OCI-LY7 (cell line): ENCODE measurements at regions not wholly inside any gene's neighbourhood (a gene's known extent, or its start where the extent isn't known, plus 50 kb on each side); places are given as distances from the start of the nearest gene placed in this dataset.

Experiments
- BruUV-seq: library from RNA; stranded (reverse); fragments of 400-500 nt; replicated peaks from 2 replicates; lab custom pipeline; 2021; lab: Mats Ljungman, UMichigan
- CTCF ChIA-PET: fragments of 300-600 bp; sonication (Branson Sonifier 250); formaldehyde crosslinking; loops from one replicate; lab custom pipeline; 2022; ENCODE audit warnings: antibody characterized with exemption; ENCODE audit not compliant: unreplicated experiment; lab: Charles Lee
- POLR2A ChIA-PET: fragments of 300-600 bp; sonication (Branson Sonifier 250); formaldehyde crosslinking; loops from one replicate; lab custom pipeline; 2022; ENCODE audit warnings: antibody characterized with exemption; lab: Charles Lee
- DNase-seq: peaks from one replicate; pipeline ENCODE4 v3.0.0-alpha.2; 2015; ENCODE audit warnings: low spot score
- H2AFZ ChIP-seq: fragments of 200-600 bp; sonication (generic), shearing (Covaris generic); 2 replicates; pipeline ENCODE4 v1.6.1; 2014; ENCODE audit warnings: mild to moderate bottlenecking, antibody characterized with exemption, low read length, moderate library complexity
- H3K27ac ChIP-seq: fragments of 200-600 bp; sonication (generic); 2 replicates; pipeline ENCODE4 v1.5.1; 2014; ENCODE audit warnings: mixed run types, low read depth, mild to moderate bottlenecking, moderate library complexity, low read length, inconsistent platforms; ENCODE audit not compliant: poor library complexity, severe bottlenecking
- H3K36me3 ChIP-seq: fragments of 200-600 bp; sonication (generic); 2 replicates; pipeline ENCODE4 v1.6.1; 2014; ENCODE audit warnings: mild to moderate bottlenecking, antibody characterized with exemption, low read length, moderate library complexity, mixed read lengths; ENCODE audit not compliant: insufficient read depth
- H3K4me1 ChIP-seq: fragments of 200-600 bp; sonication (generic); 2 replicates; pipeline ENCODE4 v1.5.1; 2014; ENCODE audit warnings: mild to moderate bottlenecking, low read length; ENCODE audit not compliant: insufficient read depth, poor library complexity, severe bottlenecking
- H3K4me2 ChIP-seq: fragments of 200-600 bp; sonication (generic); 2 replicates; pipeline ENCODE4 v1.6.1; 2014; ENCODE audit warnings: mild to moderate bottlenecking, low read length
- H3K4me3 ChIP-seq: fragments of 200-600 bp; sonication (generic); 2 replicates; pipeline ENCODE4 v1.5.1; 2014; ENCODE audit warnings: mild to moderate bottlenecking, low read depth, low read length; ENCODE audit not compliant: poor library complexity, severe bottlenecking
- H3K79me2 ChIP-seq: fragments of 200-600 bp; sonication (generic); 2 replicates; pipeline ENCODE4 v1.6.1; 2016; ENCODE audit warnings: low read depth, mild to moderate bottlenecking, low read length, moderate library complexity, mixed read lengths; ENCODE audit not compliant: insufficient read depth
- H3K9me2 ChIP-seq: fragments of 200-600 bp; sonication (generic); 2 replicates; pipeline ENCODE4 v1.6.1; 2016; ENCODE audit warnings: mild to moderate bottlenecking, low read length, mixed read lengths; ENCODE audit not compliant: insufficient read depth
- H3K9me3 ChIP-seq: fragments of 200-600 bp; sonication (generic); 2 replicates; pipeline ENCODE4 v1.6.1; 2014; ENCODE audit warnings: mild to moderate bottlenecking, mixed run types, low read length, mixed read lengths
- H4K20me1 ChIP-seq: fragments of 200-600 bp; sonication (generic); 2 replicates; pipeline ENCODE4 v1.6.1; 2014; ENCODE audit warnings: mild to moderate bottlenecking, antibody characterized with exemption, low read length, moderate library complexity, mixed read lengths; ENCODE audit not compliant: insufficient read depth
- CTCF ChIP-seq: fragments of 200-600 bp; sonication (generic); conservative IDR thresholded peaks from 2 replicates; pipeline ENCODE4 v1.5.1; 2014; ENCODE audit warnings: mild to moderate bottlenecking, antibody characterized with exemption, low read length, moderate library complexity, mixed read lengths
- EZH2phosphoT487 ChIP-seq: fragments of 200-600 bp; sonication (generic); IDR thresholded peaks from 2 replicates; pipeline ENCODE4 v1.6.1; 2018; ENCODE audit warnings: low read depth, borderline replicate concordance, mild to moderate bottlenecking, mixed run types, antibody characterized with exemption, low read length, moderate library complexity, mixed read lengths
- intact Hi-C: fragments of 100-400 bp; cut with micrococcal nuclease; formaldehyde crosslinking; loops from one replicate; pipeline ENCODE4 v1.10.0; 2022; ENCODE audit not compliant: unreplicated experiment

DNA sequence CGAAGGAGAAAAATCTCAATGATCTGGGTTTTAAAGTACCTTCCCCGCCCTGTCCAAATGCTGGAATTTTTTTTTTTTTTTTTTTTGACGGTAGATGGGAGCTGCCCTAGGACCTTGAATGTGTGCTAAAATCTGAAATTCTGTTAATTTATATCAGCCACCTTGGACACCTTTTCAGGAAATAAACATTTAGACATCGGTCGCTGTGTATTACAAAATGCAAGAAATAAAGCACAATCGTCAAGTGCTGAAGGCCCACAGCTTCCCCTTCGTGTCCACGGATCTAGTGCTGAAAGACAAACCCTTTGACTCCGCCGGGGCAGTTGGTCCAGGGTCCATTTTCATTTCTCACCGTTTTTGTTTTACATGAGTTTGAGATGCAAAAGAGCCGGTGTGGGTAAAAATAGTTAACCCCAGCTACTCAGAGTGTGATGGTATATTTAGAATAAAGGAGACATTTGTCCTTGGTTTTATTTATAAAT is 90.2 kb upstream of the CHD2 start:
- H3K9me3 ChIP-seq = no peaks in the 10 kb centered on the region
- CTCF ChIA-PET = interaction anchor here (0.7 to 2.2 kb wide), 4 partner anchors 10 to 90 kb away, joined by 3 to 8 read pairs (median 4); partner anchors contain the start of gene CHD2
- peaks cover 44% of the 10 kb centered on the region for H3K4me1 ChIP-seq
- no peak for TF ChIP-seq CTCF
- TF ChIP-seq EZH2phosphoT487 = no peak
- H2AFZ ChIP-seq = peak overlapping the region; percentile 26; the same call in 1 of the 2 replicates
- peak; percentile 91 for DNase-seq
- H3K9me2 ChIP-seq = no peaks in the 10 kb centered on the region
- intact Hi-C loops = loop anchor here (1.0 kb wide), 5 partner anchors 22 to 108 kb away; partner anchors contain the start of gene CHD2
- no TSS peak for BruUV-seq
- H3K27ac ChIP-seq = peak overlapping the region; percentile 98
- H3K4me2 ChIP-seq = peak overlapping the region; percentile 84
- peaks cover 26% of the 10 kb centered on the region; the same call in 1 of the 2 replicates for H3K79me2 ChIP-seq
- H3K36me3 ChIP-seq = no peaks in the 10 kb centered on the region
- H3K4me3 ChIP-seq = peak overlapping the region; percentile 73
- POLR2A ChIA-PET = interaction anchor here (0.6 to 8.0 kb wide), 18 partner anchors 10 to 665 kb away, joined by 3 to 154 read pairs (median 6); partner anchors contain the start of gene CHD2
- H4K20me1 ChIP-seq = no peaks in the 10 kb centered on the region

DNA sequence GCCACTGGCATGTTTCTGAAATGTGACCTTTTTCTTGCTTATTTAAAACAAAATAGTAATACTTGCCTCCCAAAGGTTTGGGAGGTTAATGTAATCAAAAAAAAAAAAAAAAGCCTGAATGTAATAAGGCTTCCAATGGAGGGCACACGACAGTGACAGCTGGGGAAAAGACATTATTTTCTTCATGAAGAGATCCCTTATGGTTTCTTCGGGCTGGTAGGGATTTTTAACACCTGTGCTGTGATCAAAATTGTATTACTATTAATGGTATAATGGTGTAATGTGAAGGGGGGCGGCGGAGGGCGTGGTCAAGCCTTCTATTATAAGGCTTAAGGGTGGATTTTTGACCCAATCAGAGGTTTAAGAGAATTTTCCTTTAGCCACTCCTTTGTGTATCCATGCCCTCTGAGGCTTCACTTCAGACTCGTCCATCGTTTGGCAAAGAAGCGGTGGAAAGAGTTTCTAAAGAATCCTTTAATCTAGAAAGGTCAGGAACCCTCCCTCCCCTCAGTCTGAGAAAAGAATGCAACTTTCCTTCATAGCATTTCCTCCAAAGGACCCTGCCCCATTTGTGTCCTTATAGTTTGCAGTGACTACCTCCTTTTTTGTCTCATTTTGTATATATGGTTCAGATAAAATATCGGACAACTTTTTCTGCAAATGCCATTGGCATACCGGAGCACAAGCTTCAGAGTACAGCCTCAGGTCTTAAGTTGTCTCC is 89.5 kb upstream of the CHD2 start:
- Histone ChIP-seq H3K4me2 (peak overlapping the region; percentile 84), H2AFZ (peak overlapping the region; percentile 26; the same call in 1 of the 2 replicates), H3K9me3 (no peaks in the 10 kb centered on the region), H3K4me1 (peaks cover 42% of the 10 kb centered on the region), H3K27ac (peak overlapping the region; percentile 98), H3K4me3 (peak overlapping the region; percentile 73), H3K36me3 (no peaks in the 10 kb centered on the region), H3K79me2 (peaks cover 26% of the 10 kb centered on the region; the same call in 1 of the 2 replicates), H3K9me2 (no peaks in the 10 kb centered on the region), H4K20me1 (no peaks in the 10 kb centered on the region)
- DNase-seq = peak; percentile 91
- no TSS peak for BruUV-seq
- TF ChIP-seq CTCF (no peak), EZH2phosphoT487 (no peak)
- CTCF ChIA-PET = interaction anchor here (0.7 to 1.3 kb wide), 3 partner anchors 9 to 90 kb away, joined by 3 to 4 read pairs (median 3); partner anchors contain the start of gene CHD2
- POLR2A ChIA-PET = interaction anchor here (0.6 to 8.0 kb wide), 17 partner anchors 9 to 189 kb away, joined by 3 to 154 read pairs (median 6); partner anchors contain the start of gene CHD2
- intact Hi-C loops = loop anchor here (1.0 kb wide), 1 partner anchor 72 kb away; no protein-coding TSS in a partner anchor
